ENCODE measurements at regions not wholly inside any gene's neighbourhood (a gene's known extent, or its start where the extent isn't known, plus 50 kb on each side); places are given as distances from the start of the nearest gene placed in this dataset.

GRCh38 chr12:17540921-17541320 lies 549.1 kb downstream of the RERGL start:
- no peak for DNase-seq (ENCODE audit: low spot score)

DNA sequence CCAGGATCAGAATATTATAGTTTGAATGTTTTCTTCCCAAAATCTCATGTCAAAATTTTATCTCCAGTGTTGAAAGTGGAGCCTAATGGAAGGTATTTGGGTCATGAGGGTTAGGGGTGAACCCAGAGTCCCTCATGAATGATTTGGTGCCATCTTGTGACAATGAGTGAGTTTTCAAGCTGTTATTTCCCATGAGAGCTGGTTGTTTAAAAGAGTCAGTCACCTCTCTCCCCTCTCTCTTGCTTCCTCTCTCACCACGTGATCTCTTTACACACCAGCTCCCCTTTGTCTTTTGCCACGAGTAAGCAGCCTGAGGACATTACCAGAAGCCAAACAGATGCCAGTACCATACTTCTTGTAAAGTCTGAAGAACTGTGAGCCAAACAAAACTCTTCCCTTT lies 561.6 kb downstream of the RERGL start:
- DNase-seq (ENCODE audit: low spot score), result no peak

DNA sequence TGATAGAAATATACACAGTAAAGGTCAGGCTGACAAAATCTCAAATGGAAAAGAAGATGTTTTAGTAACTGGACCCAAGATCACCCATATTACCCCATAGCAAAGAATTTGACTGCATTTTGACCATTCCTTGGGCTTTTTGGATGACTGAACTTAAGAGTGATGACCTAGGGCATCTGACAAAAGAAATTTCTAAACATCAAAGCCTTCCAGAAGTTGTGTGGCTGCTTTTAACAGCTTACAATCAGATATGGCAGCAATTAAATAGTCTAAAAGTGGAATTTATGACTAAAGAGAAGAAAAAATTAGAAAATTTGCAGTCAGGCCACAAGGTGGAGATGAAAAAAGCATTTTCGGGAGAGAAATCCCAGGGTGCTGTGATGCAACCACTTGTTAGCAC lies 563.0 kb downstream of the RERGL start:
- no peak for DNase-seq (ENCODE audit: low spot score)

DNA sequence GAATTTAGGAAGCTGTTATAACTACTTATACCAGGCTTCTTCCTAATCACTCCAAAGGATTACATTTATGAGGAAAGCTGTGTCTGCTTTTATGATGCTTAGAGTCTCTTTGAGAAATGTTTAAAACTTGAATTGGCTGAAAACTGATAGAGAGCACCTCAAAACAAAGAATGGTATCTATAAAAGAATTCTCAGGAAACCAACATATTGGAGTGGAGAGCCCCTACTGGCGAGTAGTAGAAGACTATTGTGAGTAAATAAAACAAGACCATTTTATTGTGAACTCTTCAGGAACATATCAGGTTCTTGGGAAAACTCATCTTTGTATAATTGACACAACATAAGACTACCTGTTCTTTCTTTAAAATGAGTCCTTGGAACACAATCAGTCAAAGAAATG lies 578.6 kb downstream of the RERGL start:
- no peak for DNase-seq (ENCODE audit: low spot score)

DNA sequence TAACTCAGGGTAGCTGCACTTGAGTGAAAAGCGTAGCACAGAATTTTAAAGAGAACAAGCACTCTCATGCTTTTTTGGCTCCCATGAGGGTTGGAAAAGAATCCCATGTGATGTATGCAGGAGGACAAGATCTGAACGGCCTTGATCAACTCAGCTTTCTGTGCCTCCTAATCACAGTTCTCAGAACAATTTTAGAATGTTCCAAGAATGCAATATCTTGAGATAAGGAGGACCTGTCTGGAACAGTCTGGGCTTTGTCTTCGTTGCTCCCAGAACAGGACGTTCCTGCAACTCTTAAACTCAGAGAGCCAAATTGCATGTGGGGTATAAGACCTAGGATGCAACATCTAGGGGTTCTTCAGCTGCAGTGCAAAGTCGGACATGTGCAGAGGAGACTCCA lies 582.7 kb downstream of the RERGL start:
- DNase-seq (ENCODE audit: low spot score), result no peak

DNA sequence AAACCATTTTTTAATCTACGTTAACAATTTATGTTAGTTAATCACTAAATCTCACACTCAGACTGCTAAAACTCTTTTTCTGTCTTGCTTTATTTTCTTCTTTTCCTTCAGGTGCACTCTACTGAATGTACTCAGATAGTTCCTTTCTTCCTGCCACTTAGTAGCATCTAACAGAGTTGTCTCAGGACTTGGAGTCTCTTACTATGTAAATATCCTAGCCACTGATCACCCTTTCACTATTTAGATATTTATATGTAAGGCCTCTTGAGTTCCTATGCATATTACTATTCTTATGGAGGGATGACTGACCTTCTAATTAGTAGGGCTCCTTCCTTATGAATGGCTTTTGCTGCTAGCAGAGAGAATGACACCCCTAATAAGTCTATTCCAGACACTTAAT lies 586.3 kb downstream of the RERGL start:
- DNase-seq (ENCODE audit: low spot score), result no peak

DNA sequence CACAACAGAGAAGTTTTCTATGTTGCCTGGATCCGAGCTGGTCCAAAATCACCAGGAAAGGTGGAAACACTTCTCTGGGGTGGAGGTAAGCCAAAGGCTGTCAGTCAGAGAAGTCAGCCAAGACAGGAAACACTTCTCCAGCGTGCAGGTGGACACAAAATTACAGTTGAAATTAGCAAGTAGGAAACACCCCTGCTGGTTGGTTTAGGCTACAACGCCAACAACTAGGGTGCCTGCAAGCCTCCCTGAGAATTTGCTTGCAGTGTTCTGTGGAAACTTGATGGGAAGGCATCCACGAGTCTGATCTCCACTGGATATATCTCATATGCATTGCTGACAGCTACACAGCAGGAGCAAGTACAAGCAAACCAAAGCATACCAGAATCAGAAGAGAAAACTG lies 600.5 kb downstream of the RERGL start:
- no peak for DNase-seq (ENCODE audit: low spot score)

DNA sequence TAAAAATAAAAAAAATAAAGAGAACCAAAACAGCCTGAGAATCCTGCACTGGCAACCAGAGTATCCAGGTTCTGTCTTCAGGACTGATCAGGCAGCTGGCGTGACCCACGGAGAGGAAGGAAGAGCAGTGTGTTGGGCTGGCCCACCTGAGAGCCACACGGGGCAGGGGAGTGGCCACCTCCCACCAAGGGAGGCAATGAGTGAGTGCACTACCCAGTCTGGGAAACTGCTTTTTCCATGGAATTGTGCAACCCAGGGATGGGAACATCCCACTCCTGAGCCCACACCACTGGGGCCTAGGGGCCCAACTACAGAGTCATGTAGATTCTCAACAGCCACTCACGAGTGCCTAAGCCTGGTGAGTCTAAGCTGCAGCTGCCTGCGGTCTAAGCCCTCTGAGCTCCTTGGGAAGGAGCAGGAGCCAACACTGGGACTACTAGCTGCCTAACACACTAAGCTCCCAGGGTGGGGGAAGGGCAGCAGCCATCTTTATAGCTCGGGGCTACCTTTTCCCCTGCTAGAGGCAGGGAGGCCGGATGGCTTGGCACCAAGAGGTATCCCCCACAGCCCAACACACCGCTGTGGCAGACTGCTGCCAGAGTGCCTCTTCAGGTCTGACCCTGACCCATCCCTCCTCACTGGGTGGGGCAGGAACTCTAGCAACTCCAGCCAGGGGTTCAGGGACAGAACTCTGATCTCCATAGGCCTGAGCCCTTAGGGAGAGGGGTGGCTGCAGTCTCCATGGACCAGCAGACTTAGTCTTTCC lies 610.9 kb downstream of the RERGL start:
- no peak for DNase-seq (ENCODE audit: low spot score)

GRCh38 chr12:17470460-17470859 lies 619.5 kb downstream of the RERGL start:
- DNase-seq (ENCODE audit: low spot score), result no peak

DNA sequence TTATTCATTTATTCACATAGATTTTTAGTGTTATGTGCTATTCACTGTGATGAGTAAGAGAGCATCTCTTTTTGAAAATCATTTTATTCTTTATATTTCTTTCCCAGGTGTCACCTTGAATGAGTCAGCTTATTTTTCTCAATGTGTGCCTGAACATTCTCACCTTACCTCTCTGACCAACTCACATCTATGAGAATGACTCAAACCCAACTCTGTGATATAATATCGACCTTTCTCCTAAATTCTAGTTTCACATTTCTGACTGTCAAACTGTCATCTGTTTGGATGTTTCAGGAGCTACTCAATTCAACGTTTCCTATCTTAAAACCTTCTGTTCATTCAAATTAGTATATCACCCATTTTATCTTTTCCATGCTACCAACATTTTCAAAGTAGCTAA lies 630.8 kb downstream of the RERGL start:
- DNase-seq (ENCODE audit: low spot score), result no peak

- DNase-seq (ENCODE audit: low spot score), result no peak
Measured at GRCh38 chr12:17456486-17456885, 633.5 kb downstream of the RERGL start.

DNA sequence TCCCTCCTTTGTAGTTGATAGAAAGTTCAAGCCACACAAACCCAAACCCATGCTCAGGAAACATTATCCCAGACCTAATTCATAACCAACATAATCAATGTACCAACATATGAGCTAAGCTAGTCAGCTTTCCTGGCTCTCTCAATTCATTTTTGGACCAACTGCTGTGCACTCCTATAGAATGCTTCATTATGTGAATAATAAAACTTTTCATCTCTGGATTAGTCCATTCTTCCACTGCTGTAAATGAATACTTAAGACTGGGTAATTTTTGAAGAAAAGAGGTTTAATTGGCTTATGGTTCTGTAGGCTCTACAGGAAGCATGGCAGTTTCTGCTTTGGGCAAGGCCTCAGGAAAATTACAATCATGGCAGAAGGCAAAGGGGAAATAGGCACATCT lies 651.9 kb downstream of the RERGL start:
- DNase-seq (ENCODE audit: low spot score), result no peak

- DNase-seq (ENCODE audit: low spot score), result no peak
Measured at GRCh38 chr12:17416748-17417147, 673.2 kb downstream of the RERGL start.

DNA sequence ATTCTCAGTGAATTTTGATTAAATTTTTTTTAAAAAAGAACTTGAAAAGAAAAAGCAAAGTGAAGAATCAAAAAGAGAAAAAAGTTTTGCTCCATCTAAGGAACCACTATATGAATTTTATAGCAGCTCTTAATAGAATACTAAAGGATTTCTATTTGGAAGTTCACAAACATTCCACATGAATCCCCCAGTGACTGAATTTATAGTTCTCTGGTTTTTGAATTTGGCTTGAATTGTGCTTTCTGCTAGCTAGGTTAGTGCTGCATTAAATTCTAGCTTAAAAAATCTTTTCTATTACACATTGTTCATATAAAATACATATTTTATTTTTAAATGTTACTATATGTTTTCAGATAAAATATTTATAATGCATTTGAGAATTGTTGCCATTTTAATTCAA lies 675.4 kb downstream of the RERGL start:
- DNase-seq (ENCODE audit: low spot score), result no peak

- DNase-seq (ENCODE audit: low spot score), result no peak
Measured at GRCh38 chr12:17411662-17412061, 678.3 kb downstream of the RERGL start.

- no peak for DNase-seq (ENCODE audit: low spot score)
Measured at GRCh38 chr12:17388679-17389078, 701.3 kb downstream of the RERGL start.

- DNase-seq (ENCODE audit: low spot score), result no peak
Measured at GRCh38 chr12:17383321-17383720, 706.7 kb downstream of the RERGL start.

DNA sequence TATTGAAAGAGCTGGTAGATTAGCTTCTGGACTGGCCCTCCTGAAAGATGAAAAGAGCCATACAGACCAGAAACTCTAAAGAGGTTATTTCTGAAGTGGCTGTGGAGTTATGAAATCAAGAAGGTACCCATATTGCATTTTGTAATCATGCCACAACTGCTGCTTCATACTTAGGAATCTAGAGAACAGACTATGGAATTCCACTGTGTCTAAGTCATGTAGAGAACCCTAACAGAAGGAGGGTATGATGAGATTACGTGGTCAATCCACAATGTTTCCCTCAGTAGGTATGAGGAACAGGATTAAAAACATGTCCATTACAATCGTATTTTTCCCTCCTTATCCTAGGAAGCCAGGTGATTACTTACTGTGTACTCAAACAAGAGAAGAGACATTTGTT lies 708.8 kb downstream of the RERGL start:
- DNase-seq (ENCODE audit: low spot score), result no peak

GRCh38 chr12:17372508-17372907 lies 717.5 kb downstream of the RERGL start:
- no peak for DNase-seq (ENCODE audit: low spot score)

DNA sequence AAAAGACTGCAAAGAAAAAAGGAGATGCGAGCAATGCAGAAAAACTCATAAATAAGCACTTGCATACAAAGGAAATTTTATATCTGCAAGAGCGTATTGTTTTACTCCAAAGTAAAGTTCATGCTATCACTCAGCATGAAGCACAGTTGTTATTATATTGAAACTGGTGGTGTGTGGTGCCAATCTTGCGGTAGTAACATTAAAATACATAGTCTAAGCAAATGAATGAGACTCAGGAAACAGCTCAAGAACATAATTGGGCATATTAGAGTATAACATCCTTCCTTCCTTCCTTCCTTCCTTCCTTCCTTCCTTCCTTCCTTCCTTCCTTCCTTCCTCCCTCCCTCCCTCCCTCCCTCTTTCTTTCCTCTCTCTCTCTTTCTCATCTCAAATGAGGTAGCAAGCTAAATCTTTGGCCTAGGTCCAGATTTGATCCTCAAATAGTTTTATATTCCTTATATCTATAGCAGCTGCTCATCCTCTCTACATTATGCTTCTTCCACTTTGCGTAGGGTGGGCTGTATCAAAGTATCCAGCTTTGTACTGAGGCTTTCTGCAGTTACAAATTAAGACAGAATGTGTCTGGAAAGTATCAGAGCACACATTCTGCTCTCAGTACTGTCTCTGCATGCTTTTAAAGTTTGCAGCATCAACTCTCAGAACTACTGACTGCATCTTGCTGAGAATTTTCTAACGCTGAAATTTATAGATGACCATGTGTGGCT lies 718.3 kb downstream of the RERGL start:
- DNase-seq (ENCODE audit: low spot score), result no peak

DNA sequence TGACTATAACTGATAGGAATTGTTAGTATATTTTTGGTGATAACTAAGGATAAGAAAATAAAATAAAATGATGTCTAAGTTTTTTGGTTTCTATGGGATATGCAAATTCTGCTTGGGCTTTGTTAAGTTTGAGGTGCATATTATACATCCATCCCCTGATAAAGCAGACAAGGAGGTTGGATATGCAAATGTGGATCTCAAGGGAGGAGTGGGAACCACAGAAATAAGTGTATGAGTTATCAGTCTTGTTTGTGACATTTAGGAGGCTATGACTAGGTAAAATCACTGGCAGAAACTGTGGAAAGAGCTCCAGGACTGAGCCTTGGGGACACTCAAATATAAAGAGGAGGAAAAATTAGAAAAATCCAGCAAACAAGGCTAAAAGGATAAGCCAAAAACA lies 719.4 kb downstream of the RERGL start:
- no peak for DNase-seq (ENCODE audit: low spot score)

DNA sequence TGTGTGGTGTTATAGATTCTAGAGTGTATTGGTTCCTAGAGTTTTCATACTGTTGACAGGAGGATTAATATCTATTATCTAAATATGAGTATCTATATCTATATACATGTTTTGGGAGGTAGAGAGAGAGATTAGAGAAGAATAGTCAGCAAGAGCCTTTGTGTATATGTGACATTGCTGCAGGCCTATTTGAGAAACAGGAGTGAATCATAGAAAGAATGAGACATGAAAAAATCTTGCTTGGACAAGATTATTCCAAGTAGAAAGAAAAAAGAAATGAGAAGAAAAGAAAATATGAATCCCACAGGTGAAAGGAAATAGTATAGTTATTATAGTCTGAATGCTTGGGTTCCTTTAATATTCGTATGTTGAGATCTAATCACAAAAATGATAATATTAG lies 720.4 kb downstream of the RERGL start:
- no peak for DNase-seq (ENCODE audit: low spot score)

DNA sequence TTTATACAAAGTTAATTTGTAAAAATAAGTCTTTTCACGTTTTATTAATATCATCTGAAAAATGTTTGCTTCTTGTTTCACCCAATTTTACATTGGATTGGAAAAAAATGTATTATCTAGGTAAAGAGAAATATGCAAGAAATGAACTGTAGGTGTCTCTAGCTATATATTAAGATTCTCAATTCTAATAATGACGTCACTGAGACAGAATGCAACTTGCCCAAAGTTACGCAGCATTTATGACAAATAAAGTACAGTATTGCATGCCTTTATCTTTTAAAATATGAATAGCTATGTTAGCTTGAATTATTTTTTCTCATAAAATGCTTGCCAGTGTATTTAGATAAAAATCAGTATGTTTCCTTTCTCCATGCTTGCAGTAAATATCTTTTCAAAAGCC lies 728.8 kb downstream of the RERGL start:
- no peak for DNase-seq (ENCODE audit: low spot score)

DNA sequence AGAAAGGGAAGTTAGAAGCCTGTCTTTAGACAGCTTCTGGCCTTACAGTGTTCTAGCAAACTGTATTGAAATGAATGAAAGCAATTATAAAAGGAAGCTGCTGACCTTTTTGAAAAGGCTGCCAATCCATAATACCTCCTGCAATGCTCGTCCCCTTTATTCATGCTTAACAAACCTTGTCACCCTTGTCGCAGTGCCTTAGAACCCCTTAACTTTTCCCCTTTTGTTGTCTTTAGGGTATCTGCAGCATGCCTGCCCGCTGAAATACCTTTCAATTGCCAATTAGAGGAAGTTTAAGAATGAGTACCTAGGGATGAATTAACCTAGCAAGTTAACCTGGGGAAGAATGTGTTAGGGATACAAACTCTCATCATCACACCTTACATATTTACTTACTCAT lies 731.2 kb downstream of the RERGL start:
- DNase-seq (ENCODE audit: low spot score), result no peak

Measured in COLO829 (cell line).